GM18873 (cell line): ENCODE measurements at regions not wholly inside any gene's neighbourhood (a gene's known extent, or its start where the extent isn't known, plus 50 kb on each side); places are given as distances from the start of the nearest gene placed in this dataset.

Experiments used
- ATAC-seq: cut with Tn5 transposase; IDR thresholded peaks from one replicate; pipeline ENCODE4 v1.9.1; 2021; ENCODE audit warnings: mild to moderate bottlenecking, moderate library complexity, moderate number of reproducible peaks; ENCODE audit not compliant: unreplicated experiment, low FRiP score

DNA sequence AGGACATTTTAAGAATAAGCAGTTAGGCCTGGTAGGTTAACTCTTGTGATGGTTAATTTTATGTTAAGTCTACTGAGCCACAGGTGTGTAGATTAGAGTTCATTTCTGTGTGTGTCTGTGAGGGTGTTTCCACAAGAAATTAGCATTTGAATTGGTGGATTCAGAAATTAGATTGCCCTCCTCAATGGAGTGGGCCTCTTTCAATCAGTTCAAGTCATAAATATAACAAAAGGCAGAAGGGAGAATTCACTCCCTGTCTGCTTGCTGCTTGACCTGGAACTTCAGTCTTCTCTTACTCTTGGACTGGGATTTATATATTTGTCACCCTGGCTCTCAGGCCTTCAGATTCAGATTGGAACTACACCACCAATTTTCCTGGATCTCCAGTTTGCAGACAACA, 55.3 kb upstream of the POM121L12 start:
- no peak for ATAC-seq

DNA sequence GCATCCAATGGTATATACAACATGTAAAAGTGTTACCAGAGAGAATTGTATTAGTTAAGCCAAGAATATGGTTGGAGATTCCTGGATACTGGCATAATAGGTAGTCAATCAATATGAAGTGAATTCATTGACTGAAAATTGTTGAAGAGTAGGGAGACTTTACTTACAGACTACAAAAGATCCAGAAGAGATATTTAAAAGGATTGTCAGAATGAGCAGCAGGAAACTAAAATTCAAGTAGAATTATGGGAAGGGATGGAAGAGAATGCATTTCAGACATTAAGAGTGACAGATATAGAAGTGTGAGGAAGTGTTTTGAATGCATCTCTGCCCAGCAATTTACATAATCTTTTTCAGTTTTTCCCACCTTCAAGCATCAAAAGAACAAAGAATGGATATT, 62.3 kb upstream of the POM121L12 start:
- no peak for ATAC-seq

- no peak for ATAC-seq
These were observed 72.9 kb upstream of the POM121L12 start for GRCh38 chr7:52962402-52963076.

GRCh38 chr7:52961084-52961483, 74.3 kb upstream of the POM121L12 start:
- no peak for ATAC-seq

DNA sequence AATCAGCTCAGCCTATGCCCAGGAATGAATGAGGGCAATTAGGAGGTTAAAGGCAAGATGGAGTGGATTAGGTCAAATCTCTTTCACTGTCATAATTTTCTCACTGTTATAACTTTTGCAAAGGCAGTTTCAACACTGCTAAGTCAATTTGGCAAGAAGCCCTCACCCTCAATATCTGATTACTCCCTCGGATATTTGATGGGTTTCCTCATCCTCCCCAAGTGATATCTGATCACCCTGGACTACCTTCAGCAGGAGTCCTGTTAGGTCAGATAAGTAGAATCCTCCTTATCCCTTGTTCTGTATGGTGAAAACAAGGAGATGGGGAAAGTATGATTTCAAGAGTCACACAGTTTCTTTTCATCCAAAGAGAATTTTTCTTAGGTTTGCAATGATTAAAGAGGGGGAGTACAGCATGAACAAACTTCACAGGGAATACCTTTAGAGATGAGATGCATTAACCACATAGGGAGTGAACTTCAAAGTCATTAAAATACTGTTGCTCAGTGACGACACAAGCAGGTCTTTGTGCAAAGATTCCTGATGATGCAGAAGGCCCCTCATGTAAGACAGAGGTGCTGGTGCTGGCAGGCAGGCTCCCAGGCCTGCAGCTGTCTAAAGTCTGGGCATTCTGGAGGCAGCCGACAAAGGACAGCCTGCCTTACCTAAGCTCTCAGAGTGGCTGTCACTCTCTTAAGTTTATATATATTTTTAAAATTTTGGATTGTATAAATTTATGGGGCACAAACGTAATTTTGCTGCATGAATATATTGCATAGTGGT, 75.4 kb upstream of the POM121L12 start:
- ATAC-seq, result no peak

GRCh38 chr7:52959336-52959735, 76.1 kb upstream of the POM121L12 start:
- ATAC-seq, result no peak

- no peak for ATAC-seq
These were observed 76.8 kb upstream of the POM121L12 start for GRCh38 chr7:52958621-52959140.

DNA sequence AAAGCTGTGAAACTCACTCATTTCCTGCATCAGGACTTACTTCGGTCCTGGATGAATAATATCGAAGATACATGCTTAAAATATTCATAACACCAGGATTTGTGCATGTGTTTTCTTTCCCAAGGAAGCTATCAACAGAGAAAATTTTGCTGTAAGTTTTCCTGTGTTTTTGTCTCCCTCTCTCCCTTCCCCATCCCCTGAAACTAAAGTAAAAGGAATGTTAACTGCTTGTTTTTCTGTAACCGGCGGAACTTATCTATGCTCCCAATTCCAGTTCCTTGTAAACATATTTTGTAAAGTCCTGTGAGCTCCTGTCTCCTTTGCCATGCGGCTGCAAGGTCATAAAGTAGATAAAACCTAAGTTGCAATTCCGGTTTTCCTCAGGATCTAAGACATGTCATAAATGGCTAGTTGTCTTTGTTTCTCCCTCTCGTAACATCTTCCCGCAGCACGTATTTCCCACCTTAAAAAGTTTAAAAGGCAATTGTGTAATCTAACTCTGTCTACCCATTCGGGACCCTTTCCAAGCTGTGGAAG, 79.0 kb upstream of the POM121L12 start:
- no peak for ATAC-seq

DNA sequence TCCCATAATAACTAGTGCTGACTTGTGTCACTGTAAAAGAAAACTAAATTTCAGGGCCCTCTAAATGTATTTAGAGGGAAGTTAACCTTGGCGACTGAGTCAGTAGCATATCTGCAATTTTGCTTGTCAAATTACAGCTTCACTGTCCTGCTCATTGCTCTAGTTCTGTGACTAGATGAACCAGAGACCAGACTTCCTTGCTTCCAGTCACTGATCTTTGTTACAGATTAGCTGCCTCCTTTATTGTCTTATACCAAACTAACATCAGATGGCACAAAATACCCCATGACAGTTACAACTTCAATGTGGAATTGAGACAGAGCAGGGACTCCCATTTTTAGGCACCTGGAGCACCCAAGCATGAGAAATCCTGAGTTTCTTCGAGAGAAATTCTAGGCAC, 79.9 kb upstream of the POM121L12 start:
- no peak for ATAC-seq

- ATAC-seq, result no peak
These were observed 90.5 kb upstream of the POM121L12 start for GRCh38 chr7:52944921-52945320.

GRCh38 chr7:52940481-52940880, 95.0 kb upstream of the POM121L12 start:
- no peak for ATAC-seq

- no peak for ATAC-seq
These were observed 96.8 kb upstream of the POM121L12 start for GRCh38 chr7:52938455-52939133.

- ATAC-seq, result no peak
These were observed 98.7 kb upstream of the POM121L12 start for GRCh38 chr7:52936750-52937149.

GRCh38 chr7:52928591-52928990, 106.8 kb upstream of the POM121L12 start:
- no peak for ATAC-seq

- no peak for ATAC-seq
These were observed 110.1 kb upstream of the POM121L12 start for GRCh38 chr7:52925332-52925731.

DNA sequence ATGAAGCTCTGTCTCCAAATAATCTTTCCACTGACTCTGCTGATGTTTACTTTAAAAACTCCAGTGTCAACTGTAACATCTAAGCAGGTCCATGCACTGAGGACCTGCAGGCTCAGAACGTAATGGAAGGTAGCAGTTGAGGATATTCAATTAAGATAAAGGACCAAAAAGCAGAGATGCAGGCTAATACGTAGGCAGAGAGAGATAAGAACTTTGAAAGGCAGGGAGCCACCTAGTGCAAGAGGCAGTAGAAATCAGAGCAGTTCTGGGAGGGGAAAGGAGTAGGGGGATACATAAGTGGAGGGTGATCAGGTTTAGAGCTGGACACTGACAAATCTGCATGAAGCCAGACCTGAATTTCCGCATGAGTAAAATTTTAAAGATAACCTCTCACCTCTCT, 114.5 kb upstream of the POM121L12 start:
- ATAC-seq, result no peak

- ATAC-seq, result no peak
These were observed 117.4 kb upstream of the POM121L12 start for GRCh38 chr7:52917982-52918578.

DNA sequence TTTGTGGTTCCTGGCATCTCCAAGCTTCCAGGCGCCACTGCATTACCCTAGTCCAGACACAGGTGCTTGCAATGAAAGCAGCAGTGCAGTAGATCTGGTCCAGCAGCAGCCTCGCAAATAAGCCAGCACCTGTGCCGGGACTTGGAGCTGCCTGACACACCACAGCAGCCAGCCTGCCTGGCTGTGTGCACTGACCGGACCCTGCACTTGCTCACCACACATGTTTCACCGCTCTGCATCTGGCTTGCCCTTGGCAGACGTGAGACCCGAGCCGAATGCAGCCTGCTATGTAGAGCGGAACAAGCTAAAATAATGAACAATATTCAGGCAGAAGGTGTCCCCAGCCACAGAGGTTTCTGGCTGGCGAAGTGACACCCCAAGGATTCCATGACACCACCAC, 123.6 kb upstream of the POM121L12 start:
- no peak for ATAC-seq

GRCh38 chr7:52911326-52911725, 124.1 kb upstream of the POM121L12 start:
- no peak for ATAC-seq

GRCh38 chr7:52909935-52910334, 125.5 kb upstream of the POM121L12 start:
- ATAC-seq, result no peak

- ATAC-seq, result no peak
These were observed 126.3 kb upstream of the POM121L12 start for GRCh38 chr7:52909131-52909530.
